Calu3 (cell line): ENCODE measurements at regions not wholly inside any gene's neighbourhood (a gene's known extent, or its start where the extent isn't known, plus 50 kb on each side); places are given as distances from the start of the nearest gene placed in this dataset.

ENCODE experiments used
- BruUV-seq: library from RNA; stranded (reverse); fragments of 400-500 nt; replicated peaks from 2 replicates; lab custom pipeline; 2021; lab: Mats Ljungman, UMichigan
- CTCF ChIA-PET: fragments of 300-600 bp; sonication (Branson Sonifier 250); formaldehyde crosslinking; loops from one replicate; lab custom pipeline; 2022; ENCODE audit warnings: antibody characterized with exemption; lab: Charles Lee
- DNase-seq: peaks from one replicate; pipeline ENCODE4 v3.0.0; 2022
- H3K27ac Mint-ChIP-seq: one replicate; pipeline ENCODE4 v1.8.0; 2022; ENCODE audit warnings: mixed read lengths; ENCODE audit not compliant: unreplicated experiment
- H3K27me3 Mint-ChIP-seq: one replicate; pipeline ENCODE4 v1.8.0; 2022; ENCODE audit warnings: mixed read lengths; ENCODE audit not compliant: unreplicated experiment
- H3K36me3 Mint-ChIP-seq: one replicate; pipeline ENCODE4 v1.8.0; 2022; ENCODE audit warnings: mild to moderate bottlenecking, moderate library complexity, mixed read lengths; ENCODE audit not compliant: insufficient read depth, unreplicated experiment
- H3K4me1 Mint-ChIP-seq: one replicate; pipeline ENCODE4 v1.8.0; 2022; ENCODE audit warnings: mild to moderate bottlenecking, low read depth, mixed read lengths; ENCODE audit not compliant: unreplicated experiment
- H3K4me3 Mint-ChIP-seq: one replicate; pipeline ENCODE4 v1.8.0; 2022; ENCODE audit warnings: mild to moderate bottlenecking, low read depth, moderate library complexity, mixed read lengths; ENCODE audit not compliant: unreplicated experiment
- H3K9me3 Mint-ChIP-seq: one replicate; pipeline ENCODE4 v1.8.0; 2022; ENCODE audit warnings: low read depth, mixed read lengths; ENCODE audit not compliant: unreplicated experiment
- CTCF ChIP-seq: fragments of 200-600 bp; IDR thresholded peaks from one replicate; pipeline ENCODE4 v1.8.0; 2022; ENCODE audit warnings: antibody characterized with exemption; ENCODE audit not compliant: unreplicated experiment
- intact Hi-C: fragments of 100-400 bp; cut with micrococcal nuclease; formaldehyde crosslinking; loops from one replicate; pipeline ENCODE4 v1.10.0; 2022; ENCODE audit not compliant: unreplicated experiment

GRCh38 chr12:41917181-41917580 is 227.5 kb downstream of the GXYLT1 start:
- H3K27ac Mint-ChIP-seq, result no peak overlapping the region
- no peak for DNase-seq
- H3K4me3 Mint-ChIP-seq, result no peak overlapping the region
- CTCF ChIA-PET, result no interaction called here
- intact Hi-C loops, result no loop called here
- no peaks in the 10 kb centered on the region for H3K27me3 Mint-ChIP-seq
- BruUV-seq, result no TSS peak
- peaks cover 8% of the 10 kb centered on the region for H3K4me1 Mint-ChIP-seq
- H3K9me3 Mint-ChIP-seq, result peaks cover 4% of the 10 kb centered on the region
- no peaks in the 10 kb centered on the region for H3K36me3 Mint-ChIP-seq
- no peak for TF ChIP-seq CTCF

- no peak overlapping the region for H3K27ac Mint-ChIP-seq
- no TSS peak for BruUV-seq
- no peak for DNase-seq
- no peak for TF ChIP-seq CTCF
- intact Hi-C loops, result no loop called here
- H3K27me3 Mint-ChIP-seq, result no peaks in the 10 kb centered on the region
- H3K4me3 Mint-ChIP-seq, result no peak overlapping the region
- H3K9me3 Mint-ChIP-seq, result peaks cover 4% of the 10 kb centered on the region
- no peaks in the 10 kb centered on the region for H3K36me3 Mint-ChIP-seq
- CTCF ChIA-PET, result no interaction called here
- no peaks in the 10 kb centered on the region for H3K4me1 Mint-ChIP-seq
Observed at GRCh38 chr12:41910578-41911320, 233.9 kb downstream of the GXYLT1 start.

- TF ChIP-seq CTCF, result no peak
- CTCF ChIA-PET, result no interaction called here
- Mint-ChIP-seq H3K36me3 (no peaks in the 10 kb centered on the region), H3K27ac (no peak overlapping the region), H3K4me3 (no peak overlapping the region), H3K27me3 (no peaks in the 10 kb centered on the region), H3K4me1 (no peaks in the 10 kb centered on the region), H3K9me3 (no peaks in the 10 kb centered on the region)
- intact Hi-C loops, result no loop called here
- no TSS peak for BruUV-seq
- no peak for DNase-seq
Observed at GRCh38 chr12:41908206-41908605, 236.5 kb downstream of the GXYLT1 start.

- CTCF ChIA-PET, result no interaction called here
- TF ChIP-seq CTCF, result no peak
- intact Hi-C loops, result no loop called here
- no peaks in the 10 kb centered on the region for H3K9me3 Mint-ChIP-seq
- no peaks in the 10 kb centered on the region for H3K27me3 Mint-ChIP-seq
- BruUV-seq, result no TSS peak
- H3K4me3 Mint-ChIP-seq, result no peak overlapping the region
- no peaks in the 10 kb centered on the region for H3K36me3 Mint-ChIP-seq
- no peaks in the 10 kb centered on the region for H3K4me1 Mint-ChIP-seq
- no peak overlapping the region for H3K27ac Mint-ChIP-seq
- DNase-seq, result no peak
Observed at GRCh38 chr12:41907550-41907949, 237.1 kb downstream of the GXYLT1 start.
